ENCODE measurements at regions not wholly inside any gene's neighbourhood (a gene's known extent, or its start where the extent isn't known, plus 50 kb on each side); places are given as distances from the start of the nearest gene placed in this dataset.
A peak's percentile ranks its signal among the peaks of the same experiment; 100 is the strongest.
"Not testable (repeated sequence)": the region's sequence is repeated elsewhere in the genome, so short reads cannot be mapped to it uniquely, and the experiment has no call there.

DNA sequence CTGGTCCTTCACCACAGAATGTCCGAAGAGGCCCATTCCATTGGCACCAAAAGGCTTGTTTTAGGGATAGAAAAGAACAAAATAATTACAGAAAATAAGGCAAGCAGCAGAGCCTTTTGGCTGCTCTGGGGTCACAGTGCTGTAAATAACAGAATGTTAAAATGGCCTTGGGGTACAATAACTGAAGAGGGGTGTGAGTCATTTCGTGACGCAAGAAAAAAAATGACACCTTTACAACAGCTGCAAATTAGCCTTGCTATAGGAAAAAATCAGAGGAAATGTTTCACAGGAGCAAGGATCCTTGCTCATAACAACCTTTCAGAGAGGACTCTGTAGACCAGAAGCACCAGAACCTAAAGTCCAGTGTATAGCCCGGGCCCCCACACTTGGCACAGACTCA lies 483.4 kb downstream of the OMA1 start:
- no peak for DNase-seq (ENCODE audit: low read depth in 2 of 2)

DNA sequence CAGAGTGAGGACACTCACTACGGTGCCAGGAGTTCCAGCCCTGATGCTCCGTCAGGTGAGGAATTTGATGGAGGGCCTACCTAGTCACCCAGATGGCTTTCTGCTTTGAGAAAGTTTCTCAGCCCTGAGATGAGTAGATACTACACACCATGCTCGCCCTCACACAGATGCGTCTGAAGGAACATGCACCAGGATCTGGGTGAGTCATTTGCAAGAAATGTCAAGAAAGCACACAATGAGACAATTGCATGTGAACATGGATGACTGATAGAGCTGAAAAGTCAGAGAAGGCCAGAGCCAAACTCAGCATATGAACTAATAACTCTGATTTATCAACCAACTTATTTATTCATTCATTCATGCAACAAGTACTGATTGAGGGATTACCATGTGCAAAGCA lies 483.9 kb downstream of the OMA1 start:
- DNase-seq (ENCODE audit: low read depth in 2 of 2) = no peak

DNA sequence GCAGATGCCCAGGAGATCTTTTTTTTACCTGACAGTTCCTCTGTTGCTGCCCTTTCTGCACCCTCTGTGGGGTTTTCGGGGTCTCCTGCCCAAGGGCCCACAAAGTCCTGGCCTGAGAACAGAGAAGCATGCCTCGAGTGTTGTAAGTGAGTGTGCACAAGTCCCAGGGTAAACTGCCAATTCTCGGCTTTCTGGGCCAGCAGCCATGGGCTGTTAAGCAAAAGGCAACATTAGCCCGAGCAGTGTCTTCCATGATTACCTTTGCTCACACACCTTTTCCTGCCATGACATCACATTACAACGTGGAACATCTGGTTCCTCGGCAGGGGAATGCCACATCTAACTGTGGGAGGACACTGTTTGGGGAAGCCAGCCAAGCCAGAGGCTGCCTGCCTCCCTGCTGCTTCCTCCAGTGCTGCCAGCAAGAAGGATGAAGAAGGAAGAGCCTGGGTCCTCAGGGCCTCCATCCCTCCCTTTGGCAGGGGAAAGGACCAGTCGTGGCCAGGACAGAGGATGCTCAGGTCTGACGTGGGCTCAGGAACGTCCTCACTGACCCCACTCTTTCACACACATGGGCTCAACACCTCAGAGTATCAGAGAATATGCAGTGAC lies 485.9 kb downstream of the OMA1 start:
- no peak for DNase-seq (ENCODE audit: low read depth in 2 of 2)

DNA sequence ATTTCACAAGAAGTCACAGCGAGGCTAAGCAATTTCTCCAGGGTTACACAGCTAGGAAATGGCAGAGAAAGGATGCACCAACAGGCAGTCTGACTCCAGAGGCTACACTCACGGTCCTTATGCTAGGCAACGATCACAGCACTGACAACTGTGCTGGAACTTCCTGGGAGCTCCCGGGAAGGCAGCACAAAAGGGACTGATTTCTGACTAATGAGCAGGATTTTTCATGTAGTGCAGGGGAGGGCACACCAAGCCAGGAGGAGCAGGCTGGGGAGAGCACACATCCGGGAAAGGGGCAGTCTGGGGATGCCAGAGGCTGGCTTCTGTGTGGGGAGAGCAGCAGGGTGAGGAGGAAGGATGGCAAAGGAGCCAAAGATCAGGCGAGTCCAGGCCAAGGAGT lies 486.7 kb downstream of the OMA1 start:
- no peak for DNase-seq (ENCODE audit: low read depth in 2 of 2)

DNA sequence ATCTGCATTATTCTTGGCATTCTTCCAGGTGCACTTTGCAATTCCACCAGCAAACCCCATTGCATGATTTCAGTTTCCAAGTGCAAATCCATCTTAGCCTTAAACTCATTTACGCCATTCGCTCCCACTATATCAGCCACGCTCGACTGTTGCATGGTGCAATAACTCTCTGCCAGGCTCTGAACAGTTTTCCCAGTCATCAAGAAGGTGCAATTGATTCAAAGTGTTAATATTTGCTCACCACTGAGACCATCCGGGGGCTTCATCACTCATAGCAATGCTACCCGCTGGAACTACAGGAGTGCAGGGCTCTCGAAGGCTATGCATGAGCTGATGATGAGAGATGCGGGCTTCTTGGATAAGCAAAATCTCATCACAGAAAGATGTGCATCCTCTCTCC lies 488.2 kb downstream of the OMA1 start:
- no peak for DNase-seq (ENCODE audit: low read depth in 2 of 2)

DNA sequence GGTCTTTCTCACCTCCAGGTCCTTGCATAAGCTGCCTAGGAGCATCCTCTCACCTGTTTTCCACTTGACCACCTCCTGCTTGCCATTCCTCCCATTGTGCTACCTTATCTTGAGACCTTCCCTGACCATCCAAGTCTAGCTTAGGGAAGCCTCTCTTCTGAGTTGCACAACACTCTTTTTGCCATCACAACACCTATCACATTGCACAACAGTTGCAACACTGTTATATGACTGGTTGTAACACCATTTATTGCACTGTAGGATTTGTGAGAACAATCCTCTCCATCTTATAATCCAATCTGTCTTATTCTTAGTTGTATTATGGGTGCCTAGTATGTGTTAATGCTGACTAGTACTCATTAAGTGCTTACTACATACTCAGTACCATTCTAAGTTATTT lies 488.7 kb downstream of the OMA1 start:
- no peak for DNase-seq (ENCODE audit: low read depth in 2 of 2)

DNA sequence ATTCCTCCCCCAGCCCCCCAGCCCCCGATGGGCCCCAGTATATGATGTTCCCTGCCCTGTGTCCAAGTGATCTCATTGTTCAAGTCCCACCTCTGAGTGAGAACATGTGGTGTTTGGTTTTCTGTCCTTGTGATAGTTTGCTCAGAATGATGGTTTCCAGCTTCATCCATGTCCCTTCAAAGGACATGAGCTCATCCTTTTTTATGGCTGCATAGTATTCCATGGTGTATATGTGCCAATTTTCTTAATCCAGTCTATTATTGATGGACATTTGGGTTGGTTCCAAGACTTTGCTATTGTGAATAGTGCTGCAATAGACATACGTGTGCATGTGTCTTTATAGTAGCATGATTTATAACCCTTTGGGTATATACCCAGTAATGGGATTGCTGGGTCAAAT lies 495.3 kb downstream of the OMA1 start:
- not testable (repeated sequence) for DNase-seq (ENCODE audit: low read depth in 2 of 2)

DNA sequence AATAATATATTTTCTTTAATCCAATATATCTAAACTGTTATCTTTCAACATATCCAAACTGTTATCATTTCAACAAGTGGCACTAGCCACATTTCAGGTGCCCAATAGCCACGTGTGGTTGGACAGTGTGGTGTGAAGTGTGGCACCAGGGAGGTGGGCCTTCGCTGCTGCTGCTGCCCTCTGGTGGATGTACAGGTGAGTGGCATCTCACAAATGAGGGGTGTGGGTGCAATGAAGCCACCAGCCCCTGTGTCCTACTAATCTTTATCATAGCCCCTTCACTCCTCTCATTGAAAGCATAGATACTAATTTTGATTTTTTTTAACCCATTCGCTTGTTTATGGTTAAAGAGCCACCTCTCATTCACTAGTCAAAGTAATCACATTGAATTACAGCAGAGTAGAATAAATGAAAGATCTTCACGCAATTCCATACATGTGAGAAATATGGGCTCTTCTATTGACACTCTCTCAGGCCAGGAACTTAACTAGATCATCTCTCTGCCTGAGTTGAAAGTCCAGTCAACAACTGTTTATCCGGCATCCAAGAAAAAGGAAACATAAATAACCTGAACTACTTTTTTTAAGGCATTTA lies 499.2 kb downstream of the OMA1 start:
- peak; percentile 4 to 8 for DNase-seq (ENCODE audit: low read depth in 2 of 2)

DNA sequence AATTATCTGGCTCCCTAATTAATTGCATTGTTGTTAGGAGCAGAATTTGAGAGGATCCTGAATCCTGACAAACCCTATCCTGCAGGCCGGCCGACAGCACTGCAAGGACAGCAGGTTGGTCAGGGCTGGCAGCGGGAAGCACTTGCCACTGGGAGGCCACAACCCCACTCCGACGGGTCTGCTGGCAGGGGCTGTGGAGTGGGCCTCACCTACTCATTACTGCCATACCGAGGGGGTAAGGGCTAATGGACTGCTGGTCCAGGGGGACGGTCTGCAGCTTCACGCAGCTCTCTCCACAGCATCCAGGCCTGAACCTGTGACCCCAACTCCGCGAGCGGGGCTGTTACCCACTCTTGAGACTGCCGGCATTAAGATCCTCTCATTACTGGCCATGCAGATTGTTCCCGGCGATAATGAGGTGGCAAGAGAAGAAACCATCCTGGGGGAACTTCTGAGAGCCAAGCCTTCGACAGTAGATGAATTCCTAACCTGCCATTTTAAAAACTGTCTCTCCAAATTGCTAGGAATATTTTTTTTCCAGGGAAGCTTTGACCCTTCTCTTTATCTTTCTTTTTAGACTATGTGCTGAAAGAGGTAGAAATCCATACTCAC lies 501.3 kb downstream of the OMA1 start:
- no peak for DNase-seq (ENCODE audit: low read depth in 2 of 2)

DNA sequence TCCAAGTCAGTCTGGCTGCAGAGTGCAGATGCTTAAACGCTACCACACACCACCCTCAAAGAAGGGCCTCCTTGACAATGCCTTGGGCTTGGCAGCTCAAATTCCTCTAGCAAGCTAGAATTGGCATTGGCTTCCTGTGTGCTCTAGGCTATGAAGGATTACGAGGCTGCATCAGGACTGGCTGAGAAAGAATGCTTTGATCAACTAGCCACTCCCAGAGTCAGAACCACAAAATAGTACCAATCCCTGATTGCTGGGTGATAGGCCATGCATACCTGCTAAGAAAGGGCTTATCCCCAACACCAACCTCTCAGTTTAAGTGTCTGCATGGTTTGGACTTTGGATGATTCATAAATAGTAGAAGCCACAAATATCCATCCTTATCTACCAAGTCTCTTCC lies 504.9 kb downstream of the OMA1 start:
- no peak for DNase-seq (ENCODE audit: low read depth in 2 of 2)

DNA sequence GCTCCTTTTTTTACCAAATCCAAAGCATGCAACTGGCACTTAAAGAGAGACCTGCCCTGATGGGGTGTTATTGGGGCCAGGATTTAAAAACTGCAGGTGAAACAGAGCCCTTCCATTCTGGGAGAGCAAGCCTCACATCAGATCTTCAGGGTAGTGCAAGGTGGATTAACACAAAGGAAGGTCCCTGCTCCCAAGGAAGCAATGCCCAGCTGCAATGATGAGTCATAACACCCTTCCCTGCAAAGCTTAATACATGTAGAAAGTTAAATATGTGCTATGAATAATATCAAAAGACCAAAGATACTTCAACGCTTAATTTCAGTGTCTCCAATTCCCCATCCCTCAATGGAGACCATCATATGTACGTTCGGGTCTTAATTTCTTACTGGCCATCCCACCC lies 508.0 kb downstream of the OMA1 start:
- no peak for DNase-seq (ENCODE audit: low read depth in 2 of 2)

DNA sequence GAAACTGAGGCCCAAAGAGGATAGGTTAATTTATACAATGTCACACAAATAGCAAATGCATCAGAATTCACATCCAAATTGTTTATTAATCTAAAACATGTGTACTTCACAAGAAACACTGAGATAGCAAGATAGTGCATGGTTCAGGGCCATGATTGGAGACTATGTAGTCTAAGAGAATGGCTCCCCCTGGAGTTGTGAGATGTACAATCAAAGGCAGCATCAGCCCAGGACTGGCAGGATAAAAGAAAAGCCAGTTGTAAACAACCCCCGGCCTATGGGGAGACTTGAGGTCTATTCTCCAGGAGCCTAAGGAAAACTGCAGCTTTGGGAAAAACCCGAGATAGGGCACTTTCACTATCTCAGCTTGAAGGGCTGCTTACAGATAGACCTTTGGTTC lies 511.0 kb downstream of the OMA1 start:
- no peak for DNase-seq (ENCODE audit: low read depth in 2 of 2)

DNA sequence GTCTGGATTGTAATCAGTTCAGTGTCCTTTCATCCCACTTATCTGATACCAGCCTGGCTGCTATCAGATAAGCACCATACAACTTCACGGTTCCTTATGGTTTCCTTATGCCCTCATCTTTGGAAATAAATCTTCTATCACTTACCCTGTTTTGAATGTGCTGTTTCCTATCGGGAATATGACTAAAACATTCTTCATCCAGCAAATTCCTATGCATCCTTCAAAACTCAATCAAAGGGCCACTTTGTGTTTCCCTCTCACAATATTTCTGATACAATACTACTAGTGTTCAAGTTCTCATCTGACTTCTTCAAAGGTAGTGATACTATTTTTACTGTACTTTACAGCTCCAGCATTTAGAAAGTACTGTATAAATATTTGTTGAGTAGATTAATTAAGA lies 513.2 kb downstream of the OMA1 start:
- no peak for DNase-seq (ENCODE audit: low read depth in 2 of 2)

DNA sequence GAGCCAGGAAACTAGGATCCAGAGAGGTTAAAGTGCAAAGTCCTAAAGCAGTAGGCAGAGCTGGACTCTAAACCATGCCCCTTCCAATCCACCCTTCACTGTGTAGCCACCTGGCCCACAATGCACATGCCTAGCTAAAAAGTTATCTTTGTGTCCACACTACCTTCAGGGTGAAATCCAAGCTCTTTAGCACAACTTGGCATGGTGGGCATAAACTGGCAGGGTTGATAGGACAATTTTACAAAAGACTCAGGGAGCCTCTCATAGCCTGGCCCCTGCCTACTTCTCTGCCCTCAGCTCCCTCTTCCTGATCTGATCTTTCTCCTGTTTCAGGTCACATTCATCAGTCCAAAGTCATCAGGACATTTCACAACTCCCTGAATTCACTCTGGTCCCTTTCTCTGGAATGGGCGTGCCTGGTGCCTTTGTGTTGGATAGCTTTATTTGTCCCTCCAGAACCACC lies 513.9 kb downstream of the OMA1 start:
- DNase-seq (ENCODE audit: low read depth in 2 of 2) = no peak

DNA sequence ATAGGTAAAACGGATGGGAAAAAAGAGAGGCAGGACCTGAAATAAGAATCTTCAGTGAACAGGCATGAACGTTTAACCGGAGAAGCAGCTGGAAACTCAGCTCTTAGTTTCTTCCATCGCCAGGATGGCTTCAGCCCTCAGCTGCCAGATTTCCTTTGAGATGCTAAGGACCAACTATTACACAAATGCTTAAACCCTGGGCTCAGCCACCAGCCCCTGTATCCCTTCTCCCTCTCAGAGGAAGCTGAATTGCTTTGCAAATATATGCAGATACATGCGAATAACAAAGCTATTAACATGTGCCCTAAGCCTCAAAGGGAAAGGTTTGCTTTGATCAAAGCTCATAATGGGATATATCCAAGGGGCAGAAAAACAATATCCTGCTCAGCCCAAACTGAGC lies 515.1 kb downstream of the OMA1 start:
- DNase-seq (ENCODE audit: low read depth in 2 of 2) = no peak

DNA sequence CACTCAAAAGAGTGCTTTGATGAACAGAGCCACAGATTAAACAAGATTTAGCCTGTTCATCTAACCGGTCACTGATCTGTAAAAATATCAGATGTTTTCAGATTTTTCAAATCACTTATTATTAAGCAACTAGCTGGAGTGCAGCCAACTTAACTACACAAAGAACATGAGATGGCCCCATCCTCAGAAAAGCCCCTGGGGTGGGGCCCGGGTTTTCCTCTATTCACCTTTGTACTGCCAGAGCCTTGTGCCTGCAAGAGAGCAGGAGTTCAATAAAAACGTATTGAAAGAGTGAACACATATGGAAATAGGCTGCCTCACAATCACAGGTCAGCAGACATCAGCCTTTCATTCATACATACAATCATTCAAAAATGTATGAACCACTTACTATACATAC lies 516.1 kb downstream of the OMA1 start:
- no peak for DNase-seq (ENCODE audit: low read depth in 2 of 2)

DNA sequence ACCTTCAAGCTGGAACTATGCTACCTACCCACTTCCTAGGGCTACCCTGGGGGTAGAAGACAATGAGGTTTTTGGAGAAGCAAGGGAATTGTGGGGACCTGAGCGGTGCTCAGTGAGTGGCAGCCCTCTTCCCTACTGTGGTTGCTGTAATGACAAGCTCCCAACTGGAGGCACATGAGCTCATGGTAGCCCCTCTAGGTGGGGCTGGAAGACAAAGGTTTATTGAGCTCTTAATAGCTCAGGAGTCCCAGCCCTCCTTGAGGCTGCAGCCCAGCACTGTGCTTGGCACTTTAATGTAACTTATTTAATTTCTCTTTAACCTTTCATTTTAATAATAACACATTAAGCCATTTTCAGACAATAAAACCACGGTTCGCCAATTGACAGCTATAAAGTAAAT lies 528.9 kb downstream of the OMA1 start:
- no peak for DNase-seq (ENCODE audit: low read depth in 2 of 2)

DNA sequence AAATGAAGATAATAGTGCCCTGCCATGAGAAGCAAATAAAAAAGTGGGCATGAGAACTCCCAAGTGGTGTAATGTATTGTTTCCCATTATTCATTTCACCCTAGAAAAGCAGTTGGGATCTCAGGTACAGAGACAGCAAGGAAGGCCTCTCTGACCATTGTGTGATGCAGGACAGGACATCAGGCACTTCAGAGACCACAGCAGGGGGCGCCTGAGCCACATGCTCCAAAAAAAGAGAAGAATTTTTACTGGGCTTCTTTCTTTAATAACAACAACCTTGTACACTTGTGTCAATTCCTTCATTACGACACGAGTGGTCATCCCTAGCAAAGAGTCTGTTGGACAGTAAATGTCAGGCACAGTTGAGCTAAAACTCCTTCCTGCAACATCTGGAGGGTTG lies 533.3 kb downstream of the OMA1 start:
- no peak for DNase-seq (ENCODE audit: low read depth in 2 of 2)

DNA sequence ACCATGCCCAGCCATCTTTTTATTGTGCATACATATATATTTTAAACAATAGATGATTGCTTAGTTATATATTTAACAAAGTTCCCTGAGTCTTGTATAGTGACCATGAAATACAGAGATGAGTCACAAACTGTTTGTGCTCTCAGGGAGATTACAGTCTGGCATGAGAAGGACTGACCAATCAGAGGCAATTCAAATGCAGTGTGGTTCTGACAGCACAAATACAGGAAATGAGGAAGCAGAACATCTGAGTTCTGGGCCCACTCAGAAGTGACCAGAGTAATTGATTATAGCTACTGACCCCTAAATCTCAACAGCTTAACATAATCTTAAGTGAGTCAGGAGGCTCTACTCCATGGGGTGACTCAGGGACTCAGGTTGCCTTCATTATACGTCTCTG lies 534.5 kb downstream of the OMA1 start:
- no peak for DNase-seq (ENCODE audit: low read depth in 2 of 2)

DNA sequence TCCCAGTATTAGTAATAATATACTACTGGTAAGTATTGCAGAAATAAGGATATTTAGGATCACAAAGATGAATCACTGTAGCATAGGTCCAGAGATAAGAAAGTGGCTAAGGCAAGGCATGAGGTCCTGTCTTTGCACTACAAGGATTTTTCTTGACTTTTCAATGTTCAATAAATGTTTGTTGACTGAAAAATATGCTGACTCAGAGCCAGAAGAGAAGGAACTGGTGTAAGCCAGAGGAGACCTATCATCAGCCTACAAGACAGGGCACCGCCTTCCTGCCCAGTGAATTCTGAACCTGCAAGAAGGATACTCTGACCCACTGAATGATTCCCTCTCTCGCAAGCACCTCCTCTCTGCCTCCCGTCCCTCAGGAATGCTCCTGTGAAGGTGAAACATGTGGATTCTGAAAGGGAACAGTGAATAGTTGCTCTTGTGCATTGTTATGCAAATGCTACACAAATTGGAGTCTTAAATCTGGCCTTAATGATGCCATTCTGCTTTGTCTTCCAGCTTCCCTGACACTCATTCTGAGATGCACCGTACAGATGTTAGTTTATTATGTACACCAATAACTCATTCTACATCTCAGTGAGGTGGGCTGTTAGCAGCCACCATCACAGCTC lies 540.0 kb downstream of the OMA1 start:
- no peak for DNase-seq (ENCODE audit: low read depth in 2 of 2)

DNA sequence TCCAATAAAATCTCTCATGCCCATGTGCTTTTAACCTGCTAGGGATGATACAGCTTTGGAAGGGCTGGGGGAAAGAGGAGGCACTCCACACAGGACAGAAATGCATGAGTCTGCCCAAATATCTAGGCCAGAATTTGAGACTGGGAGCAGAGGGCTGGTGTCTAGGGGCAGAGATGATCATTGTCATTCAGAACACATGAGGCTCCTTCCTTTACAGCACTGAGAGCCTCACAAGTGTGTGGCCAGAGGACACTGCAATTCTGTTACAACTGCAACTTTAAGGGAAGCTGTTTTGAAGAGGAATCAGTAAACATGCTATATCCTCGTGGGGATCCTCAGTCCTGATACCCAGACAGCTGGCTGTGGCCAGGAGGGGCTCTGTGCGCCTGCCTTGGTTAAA lies 541.3 kb downstream of the OMA1 start:
- no peak for DNase-seq (ENCODE audit: low read depth in 2 of 2)

DNA sequence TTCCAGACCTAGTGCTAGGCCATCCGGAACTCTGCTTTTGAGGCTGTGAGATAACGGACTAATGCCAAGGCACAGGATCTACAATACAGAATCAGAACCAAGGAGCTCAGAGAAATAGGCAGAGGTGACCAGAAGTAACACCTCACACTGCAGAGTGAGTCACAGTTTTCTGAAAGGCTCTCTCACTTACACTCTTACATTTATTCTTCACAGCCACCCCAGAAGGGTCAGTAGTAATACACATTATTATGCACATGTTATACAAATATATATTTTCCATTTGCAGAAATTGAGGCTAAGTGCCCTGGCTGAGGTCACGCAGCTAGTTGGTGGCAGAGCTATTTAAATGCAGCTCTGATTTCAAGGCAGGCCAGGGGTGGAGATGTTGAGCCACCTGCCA lies 542.5 kb downstream of the OMA1 start:
- DNase-seq (ENCODE audit: low read depth in 2 of 2) = no peak

DNA sequence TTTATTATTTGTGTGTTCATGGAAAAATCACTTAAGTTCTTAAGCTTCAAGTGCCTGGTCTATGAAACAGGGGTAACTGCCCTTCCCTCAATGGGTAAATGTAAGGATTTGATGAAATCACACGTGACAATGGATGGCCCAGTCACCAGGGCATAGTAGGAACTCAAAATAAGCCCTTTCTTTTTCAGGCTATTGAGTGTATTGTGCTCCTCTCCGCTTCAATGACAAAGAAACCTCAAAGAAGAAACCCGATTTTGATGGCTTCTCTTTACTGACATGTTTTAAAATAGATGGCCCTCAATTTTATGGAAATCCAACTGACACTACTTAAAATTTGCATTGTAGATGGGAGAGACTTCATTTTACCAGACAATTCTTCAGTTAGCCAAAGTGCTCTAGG lies 543.5 kb downstream of the OMA1 start:
- no peak for DNase-seq (ENCODE audit: low read depth in 2 of 2)

All from stimulated activated CD8-positive, alpha-beta memory T cell treated with anti-CD3 and anti-CD28 coated beads, Interleukin-2, amount 100 ng/mL, for 48 hours (primary cell).